Stimulated activated CD8-positive, alpha-beta memory T cell treated with anti-CD3 and anti-CD28 coated beads, Interleukin-15, amount 100 ng/mL, for 4 hours (primary cell): ENCODE measurements at regions not wholly inside any gene's neighbourhood (a gene's known extent, or its start where the extent isn't known, plus 50 kb on each side); places are given as distances from the start of the nearest gene placed in this dataset.

ENCODE experiments used
- DNase-seq, 2 donors: peaks; one replicate each; pipeline ENCODE4 v3.0.0-alpha.2; 2020; ENCODE audit warnings: low read depth in 2 of 2

GRCh38 chr16:86683441-86684194, 105.3 kb downstream of the FOXL1 start:
- no peak for DNase-seq

GRCh38 chr16:86685076-86685475, 106.7 kb downstream of the FOXL1 start:
- DNase-seq: no peak

GRCh38 chr16:86690970-86691369, 112.6 kb downstream of the FOXL1 start:
- no peak for DNase-seq

GRCh38 chr16:86692426-86692825, 114.1 kb downstream of the FOXL1 start:
- no peak for DNase-seq

GRCh38 chr16:86693033-86693432, 114.7 kb downstream of the FOXL1 start:
- DNase-seq: no peak

- DNase-seq: no peak
Observed at GRCh38 chr16:86697715-86698114, 119.4 kb downstream of the FOXL1 start.

- no peak for DNase-seq
Observed at GRCh38 chr16:86700046-86700945, 121.9 kb downstream of the FOXL1 start.

- no peak for DNase-seq
Observed at GRCh38 chr16:86701286-86701975, 123.1 kb downstream of the FOXL1 start.

- no peak for DNase-seq
Observed at GRCh38 chr16:86702824-86703588, 124.7 kb downstream of the FOXL1 start.

GRCh38 chr16:86704516-86704915, 126.2 kb downstream of the FOXL1 start:
- no peak for DNase-seq

- DNase-seq: no peak
Observed at GRCh38 chr16:86706726-86707125, 128.4 kb downstream of the FOXL1 start.

- no peak for DNase-seq
Observed at GRCh38 chr16:86707171-86707570, 128.8 kb downstream of the FOXL1 start.

GRCh38 chr16:86707581-86707980, 129.2 kb downstream of the FOXL1 start:
- no peak for DNase-seq

- DNase-seq: no peak
Observed at GRCh38 chr16:86708431-86708830, 130.1 kb downstream of the FOXL1 start.

GRCh38 chr16:86709103-86709502, 130.8 kb downstream of the FOXL1 start:
- DNase-seq: no peak

GRCh38 chr16:86709902-86710601, 131.7 kb downstream of the FOXL1 start:
- DNase-seq: no peak

GRCh38 chr16:86710602-86710950, 132.2 kb downstream of the FOXL1 start:
- no peak for DNase-seq

GRCh38 chr16:86712158-86713009, 134.0 kb downstream of the FOXL1 start:
- no peak for DNase-seq

GRCh38 chr16:86713021-86713631, 134.8 kb downstream of the FOXL1 start:
- no peak for DNase-seq

- no peak for DNase-seq
Observed at GRCh38 chr16:86714166-86714565, 135.8 kb downstream of the FOXL1 start.
